Kasumi-1 (cell line): ENCODE measurements at regions not wholly inside any gene's neighbourhood (a gene's known extent, or its start where the extent isn't known, plus 50 kb on each side); places are given as distances from the start of the nearest gene placed in this dataset.
"Not testable (repeated sequence)": the region's sequence is repeated elsewhere in the genome, so short reads cannot be mapped to it uniquely, and the experiment has no call there.

Source experiments
- DNase-seq, 2 experiments: peaks; one replicate each; lab custom pipeline; 2025; lab: John Stamatoyannopoulos, UW

DNA sequence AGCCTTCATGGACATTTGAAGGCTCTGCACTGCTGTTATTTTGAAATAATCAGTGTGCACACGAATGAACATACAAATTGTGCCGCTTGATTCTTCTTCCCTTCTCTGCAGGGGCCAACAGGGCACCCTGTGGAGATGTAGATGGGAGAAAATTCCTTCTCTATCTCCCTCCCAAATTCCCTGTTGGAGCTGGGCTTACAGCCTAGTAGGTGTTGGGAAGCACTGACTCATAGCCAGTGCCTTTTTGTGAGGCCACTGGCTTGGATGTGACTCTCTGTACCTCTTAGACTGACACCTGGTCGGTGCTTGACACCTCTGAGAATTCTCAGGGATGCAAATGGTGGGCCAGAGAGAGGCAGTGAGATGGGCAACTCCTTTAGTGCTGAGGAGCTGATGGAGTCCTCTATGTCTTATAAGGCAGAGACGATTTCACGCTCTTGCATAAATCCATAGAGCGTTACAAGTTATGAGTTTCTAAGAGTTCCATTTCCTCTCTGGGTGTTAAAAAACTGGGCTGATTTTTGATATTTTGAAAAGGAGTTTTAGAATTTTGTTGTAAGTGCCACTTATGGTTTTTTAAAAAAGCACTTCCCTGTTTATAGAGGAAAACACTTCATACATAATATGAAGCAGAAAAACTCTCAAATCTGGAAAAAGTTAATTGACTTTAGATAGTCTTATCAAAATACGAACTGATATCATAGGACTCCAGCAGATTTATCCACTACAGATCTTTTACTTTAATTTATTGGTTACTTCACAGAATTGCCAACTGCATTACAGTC lies 89.8 kb upstream of the MAP3K7 start:
- DNase-seq, result no peak

DNA sequence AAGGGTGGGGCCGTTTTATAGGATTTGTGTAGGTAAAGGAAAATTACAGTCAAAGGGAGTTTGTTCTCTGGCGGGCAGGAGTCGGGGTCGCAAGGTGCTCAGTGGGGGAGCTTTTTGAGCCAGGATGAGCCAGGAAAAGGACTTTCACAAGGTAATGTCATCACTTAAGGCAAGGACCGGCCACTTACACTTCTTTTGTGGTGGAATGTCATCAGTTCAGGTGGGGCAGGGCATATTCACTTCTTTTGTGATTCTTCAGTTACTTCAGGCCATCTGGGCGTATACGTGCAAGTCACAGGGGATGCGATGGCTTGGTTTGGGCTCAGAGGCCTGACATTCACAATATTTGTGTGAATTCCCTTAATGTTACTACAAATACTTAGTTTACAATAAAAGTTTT lies 88.2 kb upstream of the MAP3K7 start:
- DNase-seq, result not testable (repeated sequence)

DNA sequence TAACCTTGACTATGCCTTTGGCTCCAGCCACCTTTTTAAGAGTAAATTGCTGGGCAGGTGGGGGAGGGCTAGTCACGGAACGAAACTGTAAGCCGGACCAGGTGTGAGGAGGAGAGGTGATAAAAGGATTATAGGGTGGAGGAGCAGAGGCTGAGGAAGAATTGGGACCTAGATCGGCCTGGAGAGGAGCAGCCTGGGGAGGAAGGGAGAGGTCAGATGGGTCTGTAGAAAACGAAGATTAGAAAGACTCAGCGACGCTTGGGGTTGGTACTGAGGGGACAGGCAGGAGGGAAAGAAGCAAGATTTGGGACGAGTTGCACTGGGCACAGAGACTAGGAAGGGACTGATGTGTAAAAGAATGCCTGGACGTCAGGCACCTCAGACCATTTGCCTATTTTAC lies 87.2 kb upstream of the MAP3K7 start:
- not testable (repeated sequence) for DNase-seq

DNA sequence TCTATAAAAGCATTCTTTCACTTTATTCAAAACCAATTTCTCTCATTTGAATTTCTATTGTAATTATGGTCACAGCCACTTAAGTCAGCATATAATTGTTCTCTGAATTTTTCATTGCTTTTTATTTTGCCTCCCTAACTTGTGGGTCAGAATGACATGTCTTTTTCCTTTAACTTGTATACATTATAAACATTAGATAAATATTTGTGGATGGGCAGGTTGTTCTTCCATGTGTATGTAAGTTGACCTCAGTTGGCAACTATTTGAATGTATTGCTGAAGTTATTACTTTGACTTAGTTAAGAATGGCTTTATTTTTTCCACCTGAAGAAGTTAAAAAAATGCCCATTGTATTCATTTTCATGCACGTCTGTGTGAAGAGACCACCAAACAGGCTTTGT lies 83.0 kb upstream of the MAP3K7 start:
- no peak for DNase-seq

DNA sequence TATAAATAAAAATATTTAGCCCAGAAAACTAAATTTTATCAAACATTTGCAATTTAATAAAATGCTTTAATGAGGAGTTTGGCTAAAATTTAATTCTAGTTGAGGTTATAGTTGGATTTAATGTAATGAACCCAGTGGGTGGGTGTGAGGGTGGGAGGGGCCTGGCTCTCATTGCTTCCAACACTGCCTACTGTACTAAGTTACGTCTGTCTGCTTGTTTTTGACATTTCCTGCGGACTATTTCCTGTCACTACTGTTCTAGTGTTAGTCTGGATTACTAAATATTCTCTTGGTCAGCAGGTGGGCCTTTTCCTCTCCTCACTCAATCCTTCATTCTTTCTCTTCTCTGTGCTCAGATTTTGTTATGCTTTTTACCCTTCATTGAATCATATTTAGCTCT lies 82.5 kb upstream of the MAP3K7 start:
- DNase-seq, result no peak

DNA sequence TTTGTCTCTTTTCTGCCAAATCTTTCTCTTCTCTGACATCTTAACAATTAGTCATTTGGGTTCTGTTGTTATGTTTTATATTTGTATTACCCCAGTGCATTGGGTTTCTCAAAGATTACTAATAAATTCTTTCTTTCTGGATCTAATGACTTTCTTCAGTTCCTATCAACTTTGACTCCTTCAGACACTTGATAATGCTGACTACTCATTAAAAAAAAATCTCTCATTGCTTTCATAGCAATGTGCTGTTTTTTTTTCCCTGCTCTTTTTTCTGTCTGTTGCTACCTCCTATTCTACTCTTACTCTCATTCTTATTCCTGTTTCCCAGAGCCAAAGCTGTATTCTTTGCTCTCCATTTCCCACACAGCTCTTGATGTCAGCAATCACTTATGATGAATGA lies 81.3 kb upstream of the MAP3K7 start:
- DNase-seq, result no peak

DNA sequence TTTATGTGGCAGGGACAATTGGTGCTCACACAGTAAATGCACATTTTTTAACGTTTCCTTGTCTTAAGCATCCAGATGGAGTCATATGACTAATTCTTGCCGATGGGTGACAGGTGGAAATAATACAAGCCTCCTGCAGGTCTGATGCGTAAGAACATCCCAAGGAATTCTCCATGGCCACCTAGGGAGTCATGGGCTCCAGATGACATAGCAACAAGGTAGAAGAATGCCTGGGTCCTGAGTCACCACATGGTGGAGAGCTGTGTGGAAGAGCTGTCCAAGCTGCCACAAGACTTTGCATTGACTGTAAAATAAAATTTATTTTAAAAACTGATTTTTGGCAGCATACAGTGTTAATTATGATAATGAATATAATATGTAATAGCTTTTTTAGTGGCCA lies 77.0 kb upstream of the MAP3K7 start:
- DNase-seq, result no peak

DNA sequence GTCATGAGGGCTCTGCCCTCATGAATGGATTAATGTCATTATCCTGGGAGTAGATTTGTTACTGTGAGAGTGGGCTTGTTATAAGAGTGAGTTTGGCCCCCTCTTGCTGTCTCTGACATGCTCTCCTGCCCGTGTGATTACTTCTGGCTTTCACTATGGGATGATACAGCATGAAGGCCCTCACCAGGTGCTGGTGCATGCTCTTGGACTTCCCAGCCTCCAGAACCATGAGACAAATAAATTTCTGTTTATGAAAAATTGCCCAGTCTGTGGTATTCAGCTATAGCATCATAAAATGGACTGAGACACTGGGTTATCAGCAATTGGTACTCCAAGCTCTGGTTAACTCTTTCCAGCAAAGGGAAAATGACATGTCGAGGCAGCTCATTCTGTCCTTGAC lies 76.2 kb upstream of the MAP3K7 start:
- DNase-seq, result no peak

DNA sequence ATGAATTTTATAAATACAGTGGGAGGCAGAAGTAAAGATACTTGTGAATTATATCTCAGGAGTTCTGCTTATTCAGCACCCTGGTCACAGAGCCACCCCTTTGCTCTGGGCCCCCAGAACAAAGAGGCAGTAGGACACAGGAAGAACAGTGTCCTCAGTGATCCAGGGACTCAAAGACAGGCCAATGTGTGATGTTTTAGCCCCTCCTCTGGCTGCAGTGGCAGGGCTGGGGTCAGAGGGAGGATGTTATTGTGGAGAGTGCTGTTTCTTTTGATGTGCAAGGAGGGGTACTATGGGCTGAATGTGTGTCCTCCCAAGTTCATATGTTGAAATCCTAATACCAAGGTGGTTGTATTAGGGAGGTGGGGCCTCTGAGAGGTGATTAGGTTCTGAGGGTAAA lies 74.1 kb upstream of the MAP3K7 start:
- DNase-seq, result no peak

DNA sequence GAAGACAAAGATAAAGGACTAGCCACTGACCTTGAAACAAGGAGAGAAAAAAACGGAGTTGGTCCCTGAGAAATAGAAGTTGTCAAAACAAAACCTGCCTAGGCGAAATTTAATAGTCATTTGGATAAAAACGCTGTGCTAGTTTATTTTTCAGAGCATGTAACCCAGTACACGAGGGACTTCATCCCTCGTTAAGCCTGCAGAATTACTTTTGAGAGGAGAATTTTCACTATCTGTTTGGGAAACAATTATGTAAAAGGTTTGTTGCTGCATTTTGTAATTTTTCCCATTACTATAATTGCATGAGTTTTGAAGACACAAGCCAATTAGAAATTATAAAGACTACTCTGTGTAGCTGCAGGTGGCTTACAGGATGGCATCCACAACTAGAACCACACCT lies 71.6 kb upstream of the MAP3K7 start:
- DNase-seq, result no peak

DNA sequence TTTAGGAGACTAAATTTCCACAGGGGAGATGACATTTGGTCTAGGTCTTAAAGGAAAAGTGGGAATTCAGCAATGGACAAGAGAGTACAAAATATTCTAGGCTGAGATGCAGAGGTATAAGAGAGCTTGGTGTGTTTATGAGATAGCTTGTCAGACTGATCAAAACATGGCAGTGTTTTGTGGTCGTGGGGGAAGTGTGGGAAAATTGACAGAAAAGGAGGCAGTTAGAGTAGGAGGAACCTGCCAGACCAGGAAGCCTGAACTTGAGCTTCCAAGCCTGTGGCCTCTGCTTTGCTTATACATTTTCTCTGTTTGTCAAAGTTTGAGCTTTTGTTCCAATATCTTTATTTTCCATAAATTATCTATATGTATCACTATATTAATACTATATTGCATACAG lies 69.5 kb upstream of the MAP3K7 start:
- DNase-seq, result peak; percentile 13 to 29

DNA sequence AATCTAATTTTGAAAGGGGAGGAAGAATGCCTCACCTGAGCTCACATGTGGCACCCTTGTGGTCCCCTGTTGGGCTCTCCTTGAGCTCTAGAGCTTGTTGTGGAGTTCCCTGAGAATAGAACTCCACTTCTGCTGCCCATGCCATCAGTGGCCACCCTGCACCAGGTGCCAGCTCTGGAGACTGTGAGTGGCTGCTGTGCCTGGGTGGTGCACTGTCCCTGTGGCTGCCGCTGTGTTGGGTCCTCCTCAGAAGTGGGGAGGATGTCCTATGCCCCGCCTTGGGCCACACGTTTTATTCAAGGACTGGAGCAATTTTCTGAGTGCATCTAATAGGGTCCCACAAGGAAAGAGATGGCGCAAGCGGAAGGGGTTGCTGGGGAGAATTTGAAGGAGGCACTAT lies 67.9 kb upstream of the MAP3K7 start:
- no peak for DNase-seq

DNA sequence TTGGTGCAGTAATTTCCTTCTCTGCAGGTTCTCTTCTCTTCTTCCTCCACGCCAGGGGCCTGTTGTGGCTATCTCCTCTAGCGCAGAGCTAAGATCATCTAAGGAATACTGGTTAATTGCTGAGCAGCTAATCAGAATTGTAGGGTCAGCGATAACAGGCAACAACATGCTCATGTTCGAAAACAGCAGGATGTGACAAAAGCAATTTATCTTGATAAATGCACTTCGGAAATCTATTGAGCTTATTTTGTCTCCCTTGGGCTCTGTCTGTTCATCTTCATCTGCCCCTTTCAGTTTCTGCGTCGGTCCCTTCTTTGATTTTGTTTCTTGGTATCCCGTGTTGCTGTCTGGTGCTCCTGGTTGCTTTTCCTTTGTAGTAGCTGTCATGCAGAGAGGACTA lies 67.3 kb upstream of the MAP3K7 start:
- DNase-seq, result no peak

DNA sequence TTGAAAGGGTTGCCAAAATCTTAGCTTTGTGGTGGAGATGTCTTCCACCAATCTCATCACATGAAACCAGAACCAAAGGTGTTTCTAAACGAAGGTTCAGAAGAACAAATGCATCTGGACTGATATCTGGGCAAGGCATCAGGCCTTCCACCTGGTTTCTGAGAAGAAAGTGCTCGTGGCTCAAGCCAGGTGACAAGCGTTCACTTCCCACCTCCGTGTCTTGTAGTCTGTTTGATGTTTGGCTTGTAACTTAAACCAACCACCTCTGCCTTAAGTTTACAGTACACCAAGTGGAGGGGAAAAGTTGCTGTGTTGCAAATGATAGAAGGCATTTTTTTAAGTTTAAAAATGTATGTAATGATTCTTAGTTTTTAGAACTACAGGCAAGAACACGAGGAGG lies 66.9 kb upstream of the MAP3K7 start:
- DNase-seq, result no peak

DNA sequence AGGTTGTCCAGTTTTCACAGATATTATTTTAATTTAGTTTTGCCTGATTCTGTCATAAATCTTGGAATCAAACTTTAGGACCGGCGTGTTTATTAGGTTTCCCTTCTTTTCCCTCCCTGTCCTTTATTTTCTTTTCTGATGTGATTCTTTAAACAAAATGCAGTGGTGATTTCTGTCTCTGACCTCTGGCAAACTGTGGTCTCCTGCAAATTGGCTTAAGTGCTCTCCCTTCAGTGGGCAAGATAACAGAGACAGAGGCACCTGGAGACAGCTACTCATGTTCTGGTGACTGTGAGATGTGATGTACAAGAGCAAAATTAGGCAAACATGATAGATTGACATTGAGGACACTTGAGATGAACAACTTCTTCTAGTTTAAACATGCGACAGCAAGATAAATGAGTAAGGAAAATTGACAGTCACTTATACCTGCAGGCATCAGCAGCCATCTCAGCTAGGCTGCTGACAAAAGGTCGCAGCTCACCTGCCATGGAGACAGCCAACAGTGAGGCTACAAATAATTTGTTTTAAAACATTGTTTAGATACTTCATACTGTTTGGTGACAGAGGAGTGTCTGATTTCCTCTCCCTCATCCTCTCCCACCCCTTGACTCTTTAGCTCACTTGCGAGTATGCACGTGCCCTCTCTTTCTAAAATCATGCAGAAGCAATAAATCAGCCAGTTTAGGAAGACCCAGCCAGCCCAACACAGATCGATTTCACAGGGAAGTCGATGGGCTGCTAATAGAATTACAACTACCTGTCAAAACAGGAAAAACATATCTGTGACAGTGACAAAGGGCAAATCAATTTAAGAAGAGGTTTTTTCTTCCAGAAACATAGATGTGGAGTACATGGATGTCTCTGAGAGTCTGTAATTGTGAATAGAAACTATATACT lies 63.4 kb upstream of the MAP3K7 start:
- DNase-seq, result no peak

DNA sequence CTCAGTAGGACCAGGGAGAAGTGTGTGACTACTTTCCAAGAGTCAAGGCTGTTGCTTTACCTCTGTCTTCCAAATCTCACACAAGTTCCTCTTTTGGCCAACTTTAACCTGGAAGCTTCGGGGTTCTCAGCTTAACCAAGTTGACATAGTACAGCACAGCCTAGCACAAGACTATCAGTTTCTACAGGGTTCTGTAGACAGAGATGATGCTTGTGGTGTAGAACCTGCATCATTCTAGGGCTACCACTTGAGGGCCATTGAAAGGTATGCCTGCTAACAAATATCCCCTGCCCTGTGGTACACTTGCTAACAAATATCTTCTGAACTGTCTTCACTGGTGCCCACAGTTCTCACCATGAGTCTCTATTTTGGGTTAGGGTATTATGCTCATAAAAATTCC lies 62.0 kb upstream of the MAP3K7 start:
- DNase-seq, result no peak

DNA sequence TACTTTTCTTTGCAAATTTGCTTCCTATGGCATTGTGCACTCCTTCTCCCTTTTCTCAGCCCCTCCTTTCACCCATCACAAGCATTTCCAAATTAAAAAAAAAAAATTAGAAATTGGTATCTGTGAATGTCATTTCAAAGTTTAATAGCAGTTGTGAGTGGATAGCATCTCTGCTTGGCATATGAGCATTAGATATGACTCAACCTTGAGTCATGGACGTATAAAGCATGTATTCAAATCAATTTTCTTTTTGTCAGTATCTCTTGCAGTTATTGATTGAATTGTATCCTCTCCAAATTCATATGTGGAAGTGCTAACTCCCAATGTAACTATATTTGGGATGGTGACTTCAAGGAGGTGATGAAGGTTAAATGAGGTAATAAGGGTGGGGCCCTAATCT lies 60.1 kb upstream of the MAP3K7 start:
- DNase-seq, result no peak

DNA sequence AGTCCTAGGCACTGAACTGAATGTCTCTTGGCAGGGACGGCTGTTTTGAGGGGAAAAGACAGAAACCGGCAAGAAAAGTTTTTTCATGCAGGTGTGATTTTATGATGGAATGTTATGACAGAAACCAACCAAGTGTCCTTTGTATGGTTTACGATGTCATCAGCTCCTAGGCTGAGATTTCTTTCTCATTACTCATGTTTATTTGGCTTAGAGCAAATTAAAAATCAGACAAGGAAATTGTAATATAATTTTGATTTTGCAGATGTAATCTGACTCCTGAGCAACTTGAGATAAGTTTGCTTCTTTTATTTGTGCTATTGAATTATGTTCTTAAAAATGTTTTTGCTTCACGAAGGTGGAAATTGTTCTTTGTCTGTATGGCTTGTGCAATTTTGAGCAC lies 58.8 kb upstream of the MAP3K7 start:
- DNase-seq, result no peak

DNA sequence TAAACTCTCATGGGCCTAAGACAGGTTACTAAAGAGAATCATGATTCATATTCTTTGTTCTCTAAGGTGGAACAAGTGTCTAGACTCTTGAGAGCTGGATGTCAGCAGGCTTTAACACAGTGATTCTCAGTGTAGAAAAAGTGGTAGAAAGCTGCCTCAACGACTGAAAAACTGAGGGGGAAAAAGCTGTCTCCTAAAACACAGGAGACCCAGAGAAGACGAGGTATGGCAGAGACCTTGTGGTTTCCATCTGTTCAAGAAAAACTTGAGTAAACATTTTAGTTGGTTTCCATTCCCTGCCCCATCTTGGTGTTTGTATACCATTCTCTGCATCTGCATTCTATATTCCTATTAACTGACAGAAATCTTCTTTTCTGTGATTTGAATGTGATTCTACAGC lies 57.6 kb upstream of the MAP3K7 start:
- DNase-seq, result no peak

DNA sequence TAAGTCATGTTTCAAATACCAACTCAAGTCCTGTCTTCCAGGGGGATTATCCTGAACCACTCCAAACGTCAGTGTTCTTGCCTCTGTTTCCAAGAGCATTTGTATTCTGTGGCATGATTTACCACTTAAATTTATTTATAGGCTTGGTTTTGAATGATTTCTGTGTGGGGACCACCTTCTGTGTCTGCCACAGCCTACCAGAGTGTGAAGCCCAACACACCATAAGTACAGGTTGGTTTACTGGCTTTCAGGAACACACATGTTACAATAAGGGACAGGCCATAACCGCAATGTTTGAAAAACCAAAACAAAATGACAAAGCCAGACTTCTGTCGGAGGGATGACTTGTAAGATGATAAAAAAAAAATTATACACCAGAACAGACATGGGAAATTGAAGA lies 56.5 kb upstream of the MAP3K7 start:
- DNase-seq, result no peak

DNA sequence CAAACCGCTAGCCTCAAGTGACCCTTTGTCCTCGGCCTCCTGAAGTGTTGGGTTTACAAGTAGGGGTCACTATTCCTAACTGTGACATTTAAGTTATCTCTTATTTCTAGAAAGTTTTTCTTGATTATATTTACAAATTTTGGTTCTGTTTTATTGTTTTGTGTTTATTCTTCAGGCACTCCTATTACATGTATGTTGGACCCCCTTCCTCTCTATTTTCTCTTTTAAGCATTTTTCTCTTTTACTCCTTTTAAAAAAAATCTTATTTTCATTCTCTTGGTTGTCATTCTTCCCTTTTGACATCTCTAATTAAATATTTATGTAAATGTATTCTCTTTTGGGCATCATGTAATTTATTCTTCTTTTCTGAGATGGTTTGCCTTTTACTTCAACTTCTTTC lies 50.4 kb upstream of the MAP3K7 start:
- no peak for DNase-seq
